ENCODE measurements at regions not wholly inside any gene's neighbourhood (a gene's known extent, or its start where the extent isn't known, plus 50 kb on each side); places are given as distances from the start of the nearest gene placed in this dataset.

DNA sequence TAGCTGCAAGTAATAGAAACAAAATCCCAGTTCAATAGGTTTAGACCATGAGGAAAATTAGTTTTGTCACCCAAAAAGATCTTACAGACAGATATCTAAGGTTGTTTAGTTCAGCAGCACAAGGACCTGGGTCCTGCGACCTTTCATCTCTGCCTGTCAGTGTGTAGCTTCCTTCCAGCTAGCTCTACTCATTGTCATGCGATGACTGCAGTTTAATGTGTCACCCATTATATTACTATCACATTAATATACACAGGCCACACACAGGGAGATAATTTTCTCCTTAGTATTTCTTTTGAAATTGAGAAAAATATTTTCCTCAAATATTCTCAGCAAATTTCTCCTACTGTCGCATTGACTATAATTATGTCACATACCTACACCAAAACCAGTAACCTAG lies 232.1 kb upstream of the ARSJ start:
- TF ChIP-seq, protein P1, sequence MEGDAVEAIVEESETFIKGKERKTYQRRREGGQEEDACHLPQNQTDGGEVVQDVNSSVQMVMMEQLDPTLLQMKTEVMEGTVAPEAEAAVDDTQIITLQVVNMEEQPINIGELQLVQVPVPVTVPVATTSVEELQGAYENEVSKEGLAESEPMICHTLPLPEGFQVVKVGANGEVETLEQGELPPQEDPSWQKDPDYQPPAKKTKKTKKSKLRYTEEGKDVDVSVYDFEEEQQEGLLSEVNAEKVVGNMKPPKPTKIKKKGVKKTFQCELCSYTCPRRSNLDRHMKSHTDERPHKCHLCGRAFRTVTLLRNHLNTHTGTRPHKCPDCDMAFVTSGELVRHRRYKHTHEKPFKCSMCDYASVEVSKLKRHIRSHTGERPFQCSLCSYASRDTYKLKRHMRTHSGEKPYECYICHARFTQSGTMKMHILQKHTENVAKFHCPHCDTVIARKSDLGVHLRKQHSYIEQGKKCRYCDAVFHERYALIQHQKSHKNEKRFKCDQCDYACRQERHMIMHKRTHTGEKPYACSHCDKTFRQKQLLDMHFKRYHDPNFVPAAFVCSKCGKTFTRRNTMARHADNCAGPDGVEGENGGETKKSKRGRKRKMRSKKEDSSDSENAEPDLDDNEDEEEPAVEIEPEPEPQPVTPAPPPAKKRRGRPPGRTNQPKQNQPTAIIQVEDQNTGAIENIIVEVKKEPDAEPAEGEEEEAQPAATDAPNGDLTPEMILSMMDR (IDR thresholded peaks at IDR 0.05 in 4 of 5, conservative IDR thresholded peaks at IDR 0.05 in 1 of 5) = no peak
- TF ChIP-seq POLR2A (IDR thresholded peaks at IDR 0.05) = no peak

All from gastrocnemius medialis (tissue), 4 donors.